PFSK-1 (cell line): ENCODE measurements at regions not wholly inside any gene's neighbourhood (a gene's known extent, or its start where the extent isn't known, plus 50 kb on each side); places are given as distances from the start of the nearest gene placed in this dataset.

Experiments
- POLR2AphosphoS5 ChIP-seq: IDR thresholded peaks from 2 replicates; pipeline ENCODE4 v1.6.1; 2012; ENCODE audit warnings: low read depth, mild to moderate bottlenecking, control low read depth, low read length, moderate library complexity
- TF ChIP-seq, protein P1 (sequence below), 2 experiments: IDR thresholded peaks; 2 replicates each; pipeline versions ENCODE4 v1.6.1 to v1.8.0; 2011 to 2012; ENCODE audit warnings: low read depth in 2 of 2, low read length in 2 of 2, control low read depth in 1 of 2, inconsistent platforms in 1 of 2, mild to moderate bottlenecking in 1 of 2, moderate library complexity in 1 of 2; ENCODE audit not compliant: insufficient read depth in 1 of 2

DNA sequence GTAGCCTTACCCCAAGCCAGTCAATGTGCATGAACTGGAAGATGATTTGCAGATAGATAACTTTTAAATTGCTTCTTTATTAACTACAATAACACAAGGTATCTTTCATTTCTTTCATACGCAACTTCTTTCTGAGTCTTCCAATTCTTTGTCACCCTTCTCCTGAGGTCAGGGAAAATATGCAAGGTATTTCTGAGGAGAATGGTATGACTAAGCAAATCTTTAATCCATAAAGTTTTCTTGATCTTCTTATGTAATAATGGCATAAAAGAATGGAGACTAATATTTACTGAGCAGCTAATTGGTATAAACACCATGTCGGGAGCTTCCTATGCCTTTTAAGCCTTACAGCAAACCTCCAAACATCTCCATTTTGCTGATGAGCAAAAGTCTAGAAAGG lies 438.9 kb downstream of the KCNJ2 start:
- TF ChIP-seq, protein P1, sequence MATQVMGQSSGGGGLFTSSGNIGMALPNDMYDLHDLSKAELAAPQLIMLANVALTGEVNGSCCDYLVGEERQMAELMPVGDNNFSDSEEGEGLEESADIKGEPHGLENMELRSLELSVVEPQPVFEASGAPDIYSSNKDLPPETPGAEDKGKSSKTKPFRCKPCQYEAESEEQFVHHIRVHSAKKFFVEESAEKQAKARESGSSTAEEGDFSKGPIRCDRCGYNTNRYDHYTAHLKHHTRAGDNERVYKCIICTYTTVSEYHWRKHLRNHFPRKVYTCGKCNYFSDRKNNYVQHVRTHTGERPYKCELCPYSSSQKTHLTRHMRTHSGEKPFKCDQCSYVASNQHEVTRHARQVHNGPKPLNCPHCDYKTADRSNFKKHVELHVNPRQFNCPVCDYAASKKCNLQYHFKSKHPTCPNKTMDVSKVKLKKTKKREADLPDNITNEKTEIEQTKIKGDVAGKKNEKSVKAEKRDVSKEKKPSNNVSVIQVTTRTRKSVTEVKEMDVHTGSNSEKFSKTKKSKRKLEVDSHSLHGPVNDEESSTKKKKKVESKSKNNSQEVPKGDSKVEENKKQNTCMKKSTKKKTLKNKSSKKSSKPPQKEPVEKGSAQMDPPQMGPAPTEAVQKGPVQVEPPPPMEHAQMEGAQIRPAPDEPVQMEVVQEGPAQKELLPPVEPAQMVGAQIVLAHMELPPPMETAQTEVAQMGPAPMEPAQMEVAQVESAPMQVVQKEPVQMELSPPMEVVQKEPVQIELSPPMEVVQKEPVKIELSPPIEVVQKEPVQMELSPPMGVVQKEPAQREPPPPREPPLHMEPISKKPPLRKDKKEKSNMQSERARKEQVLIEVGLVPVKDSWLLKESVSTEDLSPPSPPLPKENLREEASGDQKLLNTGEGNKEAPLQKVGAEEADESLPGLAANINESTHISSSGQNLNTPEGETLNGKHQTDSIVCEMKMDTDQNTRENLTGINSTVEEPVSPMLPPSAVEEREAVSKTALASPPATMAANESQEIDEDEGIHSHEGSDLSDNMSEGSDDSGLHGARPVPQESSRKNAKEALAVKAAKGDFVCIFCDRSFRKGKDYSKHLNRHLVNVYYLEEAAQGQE (IDR thresholded peaks at IDR 0.05; ENCODE audit: insufficient read depth in 1 of 2, low read depth in 2 of 2, low read length in 2 of 2), result no peak
- no peak for TF ChIP-seq POLR2AphosphoS5
